Aorta (tissue), 5 donors: ENCODE measurements at regions not wholly inside any gene's neighbourhood (a gene's known extent, or its start where the extent isn't known, plus 50 kb on each side); places are given as distances from the start of the nearest gene placed in this dataset.

ENCODE experiments used
- ATAC-seq: fragments of 200-7000 bp; cut with Tn5 transposase; one replicate; pipeline ENCODE4 v1.9.1; 2022; ENCODE audit warnings: moderate library complexity; ENCODE audit not compliant: low FRiP score
- DNase-seq, 2 donors: peaks; one replicate each; pipeline ENCODE4 v3.0.0-alpha.2; 2020
- H3K27ac ChIP-seq, 2 donors: one replicate each; pipeline ENCODE4 v1.5.1; 2013; ENCODE audit warnings: low read length in 2 of 2, mild to moderate bottlenecking in 2 of 2, moderate library complexity in 2 of 2, control low read depth in 1 of 2, inconsistent platforms in 1 of 2, low read depth in 1 of 2
- H3K27me3 ChIP-seq, 2 donors: one replicate each; pipeline ENCODE4 v1.6.1; 2013; ENCODE audit warnings: control low read depth in 1 of 2, low read length in 1 of 2, mild to moderate bottlenecking in 1 of 2, moderate library complexity in 1 of 2; ENCODE audit not compliant: insufficient read depth in 2 of 2, control insufficient read depth in 1 of 2
- H3K36me3 ChIP-seq, 2 donors: one replicate each; pipeline ENCODE4 v1.6.1; 2013; ENCODE audit warnings: control low read depth in 1 of 2, low read length in 1 of 2, mild to moderate bottlenecking in 1 of 2; ENCODE audit not compliant: insufficient read depth in 2 of 2, control insufficient read depth in 1 of 2
- H3K4me1 ChIP-seq, 2 donors: one replicate each; pipeline ENCODE4 v1.6.1; 2013; ENCODE audit warnings: low read length in 2 of 2, control low read depth in 1 of 2, mild to moderate bottlenecking in 1 of 2, moderate library complexity in 1 of 2; ENCODE audit not compliant: insufficient read depth in 2 of 2, control insufficient read depth in 1 of 2
- H3K4me3 ChIP-seq, 2 donors: one replicate each; pipeline ENCODE4 v1.5.1; 2013; ENCODE audit warnings: low read length in 2 of 2, control low read depth in 1 of 2, mild to moderate bottlenecking in 1 of 2
- H3K9me3 ChIP-seq: one replicate; pipeline ENCODE4 v1.6.1; 2013; ENCODE audit warnings: mild to moderate bottlenecking, low read length; ENCODE audit not compliant: control insufficient read depth
- WGBS, 2 donors: extraction: QIAGEN DNeasy Blood & Tissue Kit; methylation state at CpG; one replicate each; pipeline ENCODE4 v1.1.7; 2013; 5-methylcytosine and 5-hydroxymethylcytosine counted together
- intact Hi-C, 2 donors: fragments of 100-400 bp; cut with DNase I; formaldehyde crosslinking; loops; one replicate each; pipeline versions ENCODE4 v1.14.2 to v1.15.0; 2022
- donor health status: healthy with polysubstance abuse.
- donor health status: Bipolar disorder and iron deficiency.
- donor health status: DM: no; HTN: no; CAD: no.
- donor health status: DM: no; HTN: no; CAD: no.
- donor health status: DM: yes; HTN: yes; CAD: no.

GRCh38 chr9:113774963-113775362 is 101.1 kb upstream of the ZNF618 start:
- no peak for DNase-seq
- no peaks in the 10 kb centered on the region for H3K9me3 ChIP-seq
- ATAC-seq: no peak
- H3K36me3 ChIP-seq: no peaks in the 10 kb centered on the region
- intact Hi-C loops: no loop called here
- 93 to 95% methylated on average over 1 of the region's 1 CpG for WGBS, 2 donors
- no peaks in the 10 kb centered on the region for H3K27me3 ChIP-seq
- H3K27ac ChIP-seq: no peak overlapping the region
- H3K4me3 ChIP-seq: no peak overlapping the region
- H3K4me1 ChIP-seq: peaks cover 0 to 4% of the 10 kb centered on the region in 2 donors

GRCh38 chr9:113775749-113776148 is 100.4 kb upstream of the ZNF618 start:
- 24 to 29% methylated on average over 3 of the region's 3 CpGs for WGBS, 2 donors
- ATAC-seq (no peak), DNase-seq (no peak)
- intact Hi-C loops: no loop called here
- Histone ChIP-seq H3K27ac (no peak overlapping the region), H3K36me3 (no peaks in the 10 kb centered on the region), H3K9me3 (no peaks in the 10 kb centered on the region), H3K4me1 (peaks cover 0 to 4% of the 10 kb centered on the region in 2 donors), H3K4me3 (no peak overlapping the region), H3K27me3 (no peaks in the 10 kb centered on the region)

- Histone ChIP-seq H3K4me1 (peaks cover 0 to 3% of the 10 kb centered on the region in 2 donors), H3K9me3 (no peaks in the 10 kb centered on the region), H3K36me3 (no peaks in the 10 kb centered on the region), H3K4me3 (no peak overlapping the region), H3K27me3 (no peaks in the 10 kb centered on the region), H3K27ac (no peak overlapping the region)
- WGBS, 2 donors: 57 to 61% methylated on average over 3 of the region's 3 CpGs
- ATAC-seq (no peak), DNase-seq (no peak)
- intact Hi-C loops: no loop called here
Observed at GRCh38 chr9:113776194-113776593, 99.9 kb upstream of the ZNF618 start.

- no peak for ATAC-seq
Observed at GRCh38 chr9:113781381-113781780, 94.7 kb upstream of the ZNF618 start.

GRCh38 chr9:113781896-113782295 is 94.2 kb upstream of the ZNF618 start:
- H3K27ac ChIP-seq: no peak overlapping the region
- no peak overlapping the region for H3K4me3 ChIP-seq
- H3K27me3 ChIP-seq: no peaks in the 10 kb centered on the region
- intact Hi-C loops: no loop called here
- ATAC-seq (no peak), DNase-seq (no peak)
- H3K9me3 ChIP-seq: no peaks in the 10 kb centered on the region
- WGBS, 2 donors: 92 to 94% methylated on average over 7 of the region's 7 CpGs
- no peaks in the 10 kb centered on the region for H3K36me3 ChIP-seq
- no peaks in the 10 kb centered on the region for H3K4me1 ChIP-seq

More at GRCh38 chr9:113781381-113781780, 94.7 kb upstream of the ZNF618 start:
- WGBS, 2 donors: 95 to 97% methylated on average over 2 of the region's 2 CpGs
- H3K27ac ChIP-seq: no peak overlapping the region
- H3K36me3 ChIP-seq: no peaks in the 10 kb centered on the region
- no peak for DNase-seq
- H3K4me1 ChIP-seq: no peaks in the 10 kb centered on the region
- H3K27me3 ChIP-seq: no peaks in the 10 kb centered on the region
- no peak overlapping the region for H3K4me3 ChIP-seq
- intact Hi-C loops: no loop called here
- no peaks in the 10 kb centered on the region for H3K9me3 ChIP-seq

- no peak for ATAC-seq
- intact Hi-C loops: no loop called here
- no peak for DNase-seq
- 90 to 96% methylated on average over 2 of the region's 2 CpGs for WGBS, 2 donors
- no peaks in the 10 kb centered on the region for H3K36me3 ChIP-seq
- H3K27me3 ChIP-seq: no peaks in the 10 kb centered on the region
- H3K4me3 ChIP-seq: no peak overlapping the region
- no peak overlapping the region for H3K27ac ChIP-seq
- H3K9me3 ChIP-seq: no peaks in the 10 kb centered on the region
- H3K4me1 ChIP-seq: no peaks in the 10 kb centered on the region
Observed at GRCh38 chr9:113783475-113783874, 92.6 kb upstream of the ZNF618 start.

- Histone ChIP-seq H3K27ac (no peak overlapping the region), H3K9me3 (no peaks in the 10 kb centered on the region), H3K27me3 (no peaks in the 10 kb centered on the region), H3K4me3 (no peak overlapping the region), H3K4me1 (no peaks in the 10 kb centered on the region), H3K36me3 (no peaks in the 10 kb centered on the region)
- DNase-seq: peak in 1 of 2 donors; percentile 54
- WGBS, 2 donors: 23 to 28% methylated on average over 6 of the region's 6 CpGs
- intact Hi-C loops: no loop called here
- ATAC-seq: no peak
Observed at GRCh38 chr9:113785334-113785733, 90.8 kb upstream of the ZNF618 start.

GRCh38 chr9:113786071-113786470 is 90.0 kb upstream of the ZNF618 start:
- intact Hi-C loops: no loop called here
- Histone ChIP-seq H3K27ac (no peak overlapping the region), H3K4me1 (no peaks in the 10 kb centered on the region), H3K9me3 (no peaks in the 10 kb centered on the region), H3K36me3 (no peaks in the 10 kb centered on the region), H3K27me3 (no peaks in the 10 kb centered on the region), H3K4me3 (no peak overlapping the region)
- no peak for ATAC-seq
- DNase-seq: no peak
- 77 to 79% methylated on average over 4 of the region's 4 CpGs for WGBS, 2 donors

GRCh38 chr9:113787871-113788270 is 88.2 kb upstream of the ZNF618 start:
- Histone ChIP-seq H3K27me3 (no peaks in the 10 kb centered on the region), H3K36me3 (no peaks in the 10 kb centered on the region), H3K9me3 (no peaks in the 10 kb centered on the region), H3K4me3 (no peak overlapping the region), H3K27ac (no peak overlapping the region), H3K4me1 (no peaks in the 10 kb centered on the region)
- intact Hi-C loops: no loop called here
- ATAC-seq: no peak
- 94 to 95% methylated on average over 8 of the region's 8 CpGs for WGBS, 2 donors
- no peak for DNase-seq
